ENCODE measurements at regions not wholly inside any gene's neighbourhood (a gene's known extent, or its start where the extent isn't known, plus 50 kb on each side); places are given as distances from the start of the nearest gene placed in this dataset.

DNA sequence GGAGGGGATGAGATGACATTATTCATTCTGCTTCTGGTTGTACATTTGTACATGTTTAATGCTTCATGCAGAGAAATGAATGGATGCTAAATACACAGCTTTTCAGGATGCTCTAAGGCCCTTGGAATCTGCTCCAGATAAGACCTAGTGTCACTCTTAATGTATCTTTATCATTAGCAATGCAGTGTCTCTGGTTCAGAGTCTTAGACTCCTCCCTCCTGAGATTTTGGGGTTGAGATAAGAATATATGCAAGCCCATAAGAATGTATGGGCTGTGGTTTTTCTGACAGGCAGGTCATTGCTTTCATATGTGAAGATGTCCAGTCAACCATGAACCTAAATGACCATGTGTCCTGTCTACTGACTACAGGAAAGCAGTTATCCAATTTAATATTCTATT, 415.5 kb downstream of the RPS6KC1 start:
- TF ChIP-seq, protein P1, sequence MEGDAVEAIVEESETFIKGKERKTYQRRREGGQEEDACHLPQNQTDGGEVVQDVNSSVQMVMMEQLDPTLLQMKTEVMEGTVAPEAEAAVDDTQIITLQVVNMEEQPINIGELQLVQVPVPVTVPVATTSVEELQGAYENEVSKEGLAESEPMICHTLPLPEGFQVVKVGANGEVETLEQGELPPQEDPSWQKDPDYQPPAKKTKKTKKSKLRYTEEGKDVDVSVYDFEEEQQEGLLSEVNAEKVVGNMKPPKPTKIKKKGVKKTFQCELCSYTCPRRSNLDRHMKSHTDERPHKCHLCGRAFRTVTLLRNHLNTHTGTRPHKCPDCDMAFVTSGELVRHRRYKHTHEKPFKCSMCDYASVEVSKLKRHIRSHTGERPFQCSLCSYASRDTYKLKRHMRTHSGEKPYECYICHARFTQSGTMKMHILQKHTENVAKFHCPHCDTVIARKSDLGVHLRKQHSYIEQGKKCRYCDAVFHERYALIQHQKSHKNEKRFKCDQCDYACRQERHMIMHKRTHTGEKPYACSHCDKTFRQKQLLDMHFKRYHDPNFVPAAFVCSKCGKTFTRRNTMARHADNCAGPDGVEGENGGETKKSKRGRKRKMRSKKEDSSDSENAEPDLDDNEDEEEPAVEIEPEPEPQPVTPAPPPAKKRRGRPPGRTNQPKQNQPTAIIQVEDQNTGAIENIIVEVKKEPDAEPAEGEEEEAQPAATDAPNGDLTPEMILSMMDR (IDR thresholded peaks at IDR 0.05; ENCODE audit: poor library complexity, severe bottlenecking), result no peak
- TF ChIP-seq SMC3 (conservative IDR thresholded peaks at IDR 0.05; ENCODE audit: poor library complexity) (no peak), TAF1 (IDR thresholded peaks at IDR 0.05; ENCODE audit: low read depth) (no peak), RAD21 (conservative IDR thresholded peaks at IDR 0.05) (no peak), EZH2 (IDR thresholded peaks at IDR 0.05; ENCODE audit: borderline replicate concordance, insufficient read depth, low read length, poor library complexity, severe bottlenecking) (no peak)
- TF ChIP-seq, protein P2, sequence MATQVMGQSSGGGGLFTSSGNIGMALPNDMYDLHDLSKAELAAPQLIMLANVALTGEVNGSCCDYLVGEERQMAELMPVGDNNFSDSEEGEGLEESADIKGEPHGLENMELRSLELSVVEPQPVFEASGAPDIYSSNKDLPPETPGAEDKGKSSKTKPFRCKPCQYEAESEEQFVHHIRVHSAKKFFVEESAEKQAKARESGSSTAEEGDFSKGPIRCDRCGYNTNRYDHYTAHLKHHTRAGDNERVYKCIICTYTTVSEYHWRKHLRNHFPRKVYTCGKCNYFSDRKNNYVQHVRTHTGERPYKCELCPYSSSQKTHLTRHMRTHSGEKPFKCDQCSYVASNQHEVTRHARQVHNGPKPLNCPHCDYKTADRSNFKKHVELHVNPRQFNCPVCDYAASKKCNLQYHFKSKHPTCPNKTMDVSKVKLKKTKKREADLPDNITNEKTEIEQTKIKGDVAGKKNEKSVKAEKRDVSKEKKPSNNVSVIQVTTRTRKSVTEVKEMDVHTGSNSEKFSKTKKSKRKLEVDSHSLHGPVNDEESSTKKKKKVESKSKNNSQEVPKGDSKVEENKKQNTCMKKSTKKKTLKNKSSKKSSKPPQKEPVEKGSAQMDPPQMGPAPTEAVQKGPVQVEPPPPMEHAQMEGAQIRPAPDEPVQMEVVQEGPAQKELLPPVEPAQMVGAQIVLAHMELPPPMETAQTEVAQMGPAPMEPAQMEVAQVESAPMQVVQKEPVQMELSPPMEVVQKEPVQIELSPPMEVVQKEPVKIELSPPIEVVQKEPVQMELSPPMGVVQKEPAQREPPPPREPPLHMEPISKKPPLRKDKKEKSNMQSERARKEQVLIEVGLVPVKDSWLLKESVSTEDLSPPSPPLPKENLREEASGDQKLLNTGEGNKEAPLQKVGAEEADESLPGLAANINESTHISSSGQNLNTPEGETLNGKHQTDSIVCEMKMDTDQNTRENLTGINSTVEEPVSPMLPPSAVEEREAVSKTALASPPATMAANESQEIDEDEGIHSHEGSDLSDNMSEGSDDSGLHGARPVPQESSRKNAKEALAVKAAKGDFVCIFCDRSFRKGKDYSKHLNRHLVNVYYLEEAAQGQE (IDR thresholded peaks at IDR 0.05; ENCODE audit: borderline replicate concordance), result no peak
